HEK293 (cell line): ENCODE measurements at regions not wholly inside any gene's neighbourhood (a gene's known extent, or its start where the extent isn't known, plus 50 kb on each side); places are given as distances from the start of the nearest gene placed in this dataset.

ENCODE experiments used
- BCL11B ChIP-seq: fragments of 450-650 bp; formaldehyde crosslinking; IDR thresholded peaks from 2 replicates; pipeline ENCODE4 v1.5.1; 2016; ENCODE audit warnings: low read depth, missing biosample characterization, missing genetic modification characterization
- FEZF1 ChIP-seq: fragments of 450-650 bp; formaldehyde crosslinking; IDR thresholded peaks from 2 replicates; pipeline ENCODE4 v1.5.1; 2016; ENCODE audit warnings: missing biosample characterization, missing genetic modification characterization
- GLIS1 ChIP-seq: fragments of 450-650 bp; formaldehyde crosslinking; IDR thresholded peaks from 2 replicates; pipeline ENCODE4 v1.5.1; 2016; ENCODE audit warnings: missing biosample characterization, missing genetic modification characterization
- KLF8 ChIP-seq: fragments of 450-650 bp; formaldehyde crosslinking; IDR thresholded peaks from 2 replicates; pipeline ENCODE4 v1.5.1; 2016; ENCODE audit warnings: missing biosample characterization, missing genetic modification characterization
- MZF1 ChIP-seq: fragments of 450-650 bp; formaldehyde crosslinking; IDR thresholded peaks from 2 replicates; pipeline ENCODE4 v1.5.1; 2017; ENCODE audit warnings: missing biosample characterization, missing genetic modification characterization, borderline replicate concordance
- PBX3 ChIP-seq: sonication (generic); formaldehyde crosslinking; IDR thresholded peaks from 2 replicates; pipeline ENCODE4 v1.8.1; 2022; ENCODE audit warnings: mild to moderate bottlenecking, moderate library complexity, missing genetic modification reagents
- SETDB1 ChIP-seq: IDR thresholded peaks from one replicate; pipeline ENCODE4 v1.6.1; 2017; ENCODE audit warnings: mild to moderate bottlenecking, low read length, moderate library complexity, mixed read lengths; ENCODE audit not compliant: insufficient read length
- SP2 ChIP-seq: fragments of 450-650 bp; formaldehyde crosslinking; IDR thresholded peaks from 2 replicates; pipeline ENCODE4 v1.5.1; 2016; ENCODE audit warnings: missing biosample characterization, missing genetic modification characterization
- SP7 ChIP-seq: fragments of 450-650 bp; formaldehyde crosslinking; IDR thresholded peaks from 2 replicates; pipeline ENCODE4 v1.5.1; 2016; ENCODE audit warnings: missing biosample characterization, missing genetic modification characterization
- ZBTB49 ChIP-seq: fragments of 450-650 bp; formaldehyde crosslinking; IDR thresholded peaks from 2 replicates; pipeline ENCODE4 v1.5.1; 2016; ENCODE audit warnings: missing biosample characterization, missing genetic modification characterization, low read depth
- ZBTB6 ChIP-seq: fragments of 450-650 bp; formaldehyde crosslinking; IDR thresholded peaks from 2 replicates; pipeline ENCODE4 v1.5.1; 2017; ENCODE audit warnings: missing biosample characterization, missing genetic modification characterization
- ZNF114 ChIP-seq: fragments of 450-650 bp; formaldehyde crosslinking; IDR thresholded peaks from 2 replicates; pipeline ENCODE4 v1.5.0; 2017; ENCODE audit warnings: missing biosample characterization, missing genetic modification characterization
- ZNF148 ChIP-seq: fragments of 450-650 bp; formaldehyde crosslinking; IDR thresholded peaks from 2 replicates; pipeline ENCODE4 v1.5.0; 2017; ENCODE audit warnings: missing biosample characterization, missing genetic modification characterization, borderline replicate concordance
- ZNF202 ChIP-seq: fragments of 450-650 bp; formaldehyde crosslinking; IDR thresholded peaks from 2 replicates; pipeline ENCODE4 v1.5.1; 2016; ENCODE audit warnings: missing biosample characterization, missing genetic modification characterization, borderline replicate concordance
- ZNF211 ChIP-seq: fragments of 450-650 bp; formaldehyde crosslinking; IDR thresholded peaks from 2 replicates; pipeline ENCODE4 v1.5.1; 2016; ENCODE audit warnings: low read depth, missing biosample characterization, missing genetic modification characterization
- ZNF221 ChIP-seq: fragments of 450-650 bp; formaldehyde crosslinking; IDR thresholded peaks from 2 replicates; pipeline ENCODE4 v1.5.1; 2017; ENCODE audit warnings: missing biosample characterization, missing genetic modification characterization, borderline replicate concordance
- ZNF274 ChIP-seq, 2 experiments: fragments of 200-500 bp in 1 of 2; fragments of 450-650 bp in 1 of 2; sonication (Bioruptor generic) in 1 of 2; formaldehyde crosslinking in 1 of 2; IDR thresholded peaks; 2 replicates each; pipeline versions ENCODE4 v1.5.1 to v1.6.1; 2014 to 2016; ENCODE audit warnings: borderline replicate concordance in 1 of 2, inconsistent platforms in 1 of 2, low read length in 1 of 2, missing biosample characterization in 1 of 2, missing genetic modification characterization in 1 of 2
- ZNF350 ChIP-seq: fragments of 450-650 bp; formaldehyde crosslinking; IDR thresholded peaks from 2 replicates; pipeline ENCODE4 v1.5.0; 2017; ENCODE audit warnings: missing biosample characterization, mild to moderate bottlenecking, missing genetic modification characterization
- ZNF555 ChIP-seq: fragments of 450-650 bp; formaldehyde crosslinking; conservative IDR thresholded peaks from 2 replicates; pipeline ENCODE4 v1.5.1; 2017; ENCODE audit warnings: missing biosample characterization, mild to moderate bottlenecking, missing genetic modification characterization, inconsistent platforms
- ZNF626 ChIP-seq: fragments of 450-650 bp; sonication (Bioruptor Pico); formaldehyde crosslinking; IDR thresholded peaks from 2 replicates; pipeline ENCODE4 v1.5.1; 2018; ENCODE audit warnings: missing biosample characterization, missing genetic modification characterization, inconsistent platforms
- ZNF658 ChIP-seq: fragments of 450-650 bp; formaldehyde crosslinking; IDR thresholded peaks from 2 replicates; pipeline ENCODE4; 2016; ENCODE audit warnings: missing biosample characterization, missing genetic modification characterization
- ZNF777 ChIP-seq: fragments of 450-650 bp; formaldehyde crosslinking; IDR thresholded peaks from 2 replicates; pipeline ENCODE4 v1.5.1; 2017; ENCODE audit warnings: missing biosample characterization, missing genetic modification characterization, borderline replicate concordance
- ZSCAN23 ChIP-seq: fragments of 450-650 bp; formaldehyde crosslinking; IDR thresholded peaks from 2 replicates; pipeline ENCODE4 v1.5.1; 2016; ENCODE audit warnings: missing biosample characterization, missing genetic modification characterization
- TF ChIP-seq, protein P1 (sequence below): fragments of 450-650 bp; formaldehyde crosslinking; IDR thresholded peaks from 2 replicates; pipeline ENCODE4 v1.5.1; 2016; ENCODE audit warnings: missing biosample characterization, missing genetic modification characterization
- TF ChIP-seq, protein P2 (sequence below): fragments of 450-650 bp; formaldehyde crosslinking; IDR thresholded peaks from 2 replicates; pipeline ENCODE4 v1.5.1; 2016; ENCODE audit warnings: missing biosample characterization, missing genetic modification characterization
- TF ChIP-seq, protein P3 (sequence below): fragments of 450-650 bp; formaldehyde crosslinking; IDR thresholded peaks from 2 replicates; pipeline ENCODE4 v1.5.1; 2016; ENCODE audit warnings: missing biosample characterization, missing genetic modification characterization

- TF ChIP-seq SP2 (tag by site-specific recombination) (no peak), ZNF777 (tag by site-specific recombination) (no peak), ZNF221 (tag by site-specific recombination) (no peak), GLIS1 (tag by site-specific recombination) (no peak), ZNF211 (tag by site-specific recombination) (no peak), ZBTB49 (tag by site-specific recombination) (no peak), ZBTB6 (tag by site-specific recombination) (no peak), PBX3 (no peak), ZNF114 (no peak), SETDB1 (peak; percentile 99), ZNF555 (tag by site-specific recombination) (no peak), ZNF202 (tag by site-specific recombination) (no peak), ZNF626 (tag by site-specific recombination) (0 out of 2 replicates have a peak, but pooled peaks have one; percentile 72), ZNF148 (no peak), KLF8 (tag by site-specific recombination) (no peak), MZF1 (peak; percentile 73), FEZF1 (tag by site-specific recombination) (no peak), BCL11B (tag by site-specific recombination) (no peak), ZNF658 (tag by site-specific recombination) (no peak), SP7 (tag by site-specific recombination) (no peak), ZNF274 (IDR thresholded peaks at IDR 0.05; ENCODE audit: low read length) (no peak), ZNF274 (tag by site-specific recombination; IDR thresholded peaks at IDR 0.05; ENCODE audit: borderline replicate concordance) (no peak), ZSCAN23 (tag by site-specific recombination) (no peak), ZNF350 (peak; percentile 37; the same call in 1 of the 2 replicates)
- TF ChIP-seq, protein P1, sequence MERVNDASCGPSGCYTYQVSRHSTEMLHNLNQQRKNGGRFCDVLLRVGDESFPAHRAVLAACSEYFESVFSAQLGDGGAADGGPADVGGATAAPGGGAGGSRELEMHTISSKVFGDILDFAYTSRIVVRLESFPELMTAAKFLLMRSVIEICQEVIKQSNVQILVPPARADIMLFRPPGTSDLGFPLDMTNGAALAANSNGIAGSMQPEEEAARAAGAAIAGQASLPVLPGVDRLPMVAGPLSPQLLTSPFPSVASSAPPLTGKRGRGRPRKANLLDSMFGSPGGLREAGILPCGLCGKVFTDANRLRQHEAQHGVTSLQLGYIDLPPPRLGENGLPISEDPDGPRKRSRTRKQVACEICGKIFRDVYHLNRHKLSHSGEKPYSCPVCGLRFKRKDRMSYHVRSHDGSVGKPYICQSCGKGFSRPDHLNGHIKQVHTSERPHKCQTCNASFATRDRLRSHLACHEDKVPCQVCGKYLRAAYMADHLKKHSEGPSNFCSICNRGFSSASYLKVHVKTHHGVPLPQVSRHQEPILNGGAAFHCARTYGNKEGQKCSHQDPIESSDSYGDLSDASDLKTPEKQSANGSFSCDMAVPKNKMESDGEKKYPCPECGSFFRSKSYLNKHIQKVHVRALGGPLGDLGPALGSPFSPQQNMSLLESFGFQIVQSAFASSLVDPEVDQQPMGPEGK (tag by site-specific recombination), result no peak
- TF ChIP-seq, protein P2, sequence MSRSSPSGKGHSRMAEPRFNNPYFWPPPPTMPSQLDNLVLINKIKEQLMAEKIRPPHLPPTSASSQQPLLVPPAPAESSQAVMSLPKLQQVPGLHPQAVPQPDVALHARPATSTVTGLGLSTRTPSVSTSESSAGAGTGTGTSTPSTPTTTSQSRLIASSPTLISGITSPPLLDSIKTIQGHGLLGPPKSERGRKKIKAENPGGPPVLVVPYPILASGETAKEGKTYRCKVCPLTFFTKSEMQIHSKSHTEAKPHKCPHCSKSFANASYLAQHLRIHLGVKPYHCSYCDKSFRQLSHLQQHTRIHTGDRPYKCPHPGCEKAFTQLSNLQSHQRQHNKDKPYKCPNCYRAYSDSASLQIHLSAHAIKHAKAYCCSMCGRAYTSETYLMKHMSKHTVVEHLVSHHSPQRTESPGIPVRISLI (tag by site-specific recombination), result no peak
- TF ChIP-seq, protein P3, sequence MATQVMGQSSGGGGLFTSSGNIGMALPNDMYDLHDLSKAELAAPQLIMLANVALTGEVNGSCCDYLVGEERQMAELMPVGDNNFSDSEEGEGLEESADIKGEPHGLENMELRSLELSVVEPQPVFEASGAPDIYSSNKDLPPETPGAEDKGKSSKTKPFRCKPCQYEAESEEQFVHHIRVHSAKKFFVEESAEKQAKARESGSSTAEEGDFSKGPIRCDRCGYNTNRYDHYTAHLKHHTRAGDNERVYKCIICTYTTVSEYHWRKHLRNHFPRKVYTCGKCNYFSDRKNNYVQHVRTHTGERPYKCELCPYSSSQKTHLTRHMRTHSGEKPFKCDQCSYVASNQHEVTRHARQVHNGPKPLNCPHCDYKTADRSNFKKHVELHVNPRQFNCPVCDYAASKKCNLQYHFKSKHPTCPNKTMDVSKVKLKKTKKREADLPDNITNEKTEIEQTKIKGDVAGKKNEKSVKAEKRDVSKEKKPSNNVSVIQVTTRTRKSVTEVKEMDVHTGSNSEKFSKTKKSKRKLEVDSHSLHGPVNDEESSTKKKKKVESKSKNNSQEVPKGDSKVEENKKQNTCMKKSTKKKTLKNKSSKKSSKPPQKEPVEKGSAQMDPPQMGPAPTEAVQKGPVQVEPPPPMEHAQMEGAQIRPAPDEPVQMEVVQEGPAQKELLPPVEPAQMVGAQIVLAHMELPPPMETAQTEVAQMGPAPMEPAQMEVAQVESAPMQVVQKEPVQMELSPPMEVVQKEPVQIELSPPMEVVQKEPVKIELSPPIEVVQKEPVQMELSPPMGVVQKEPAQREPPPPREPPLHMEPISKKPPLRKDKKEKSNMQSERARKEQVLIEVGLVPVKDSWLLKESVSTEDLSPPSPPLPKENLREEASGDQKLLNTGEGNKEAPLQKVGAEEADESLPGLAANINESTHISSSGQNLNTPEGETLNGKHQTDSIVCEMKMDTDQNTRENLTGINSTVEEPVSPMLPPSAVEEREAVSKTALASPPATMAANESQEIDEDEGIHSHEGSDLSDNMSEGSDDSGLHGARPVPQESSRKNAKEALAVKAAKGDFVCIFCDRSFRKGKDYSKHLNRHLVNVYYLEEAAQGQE (tag by site-specific recombination), result no peak
Observed at GRCh38 chr14:100004392-100004791, 60.8 kb upstream of the EVL start (continued).
